CD4-positive, alpha-beta T cell (primary cell): ENCODE measurements at regions not wholly inside any gene's neighbourhood (a gene's known extent, or its start where the extent isn't known, plus 50 kb on each side); places are given as distances from the start of the nearest gene placed in this dataset.
"Not testable (repeated sequence)": the region's sequence is repeated elsewhere in the genome, so short reads cannot be mapped to it uniquely, and the experiment has no call there.

Source experiments
- ATAC-seq: fragments of 200-7000 bp; cut with Tn5 transposase; one replicate; pipeline ENCODE4 v1.10.0; 2022; ENCODE audit warnings: mild to moderate bottlenecking; ENCODE audit not compliant: poor library complexity
- CTCF ChIA-PET: fragments of 350-600 bp; sonication (Branson Sonifier 250); formaldehyde crosslinking; loops from one replicate; lab custom pipeline; 2021; ENCODE audit warnings: antibody characterized with exemption, inconsistent platforms; lab: Charles Lee
- POLR2A ChIA-PET: fragments of 350-600 bp; sonication (Branson Sonifier 250); formaldehyde crosslinking; loops from one replicate; lab custom pipeline; 2021; ENCODE audit warnings: antibody characterized with exemption, inconsistent platforms; lab: Charles Lee
- DNase-seq, 14 experiments: peaks; one replicate each; pipeline ENCODE4 v3.0.0-alpha.2; 2013 to 2020; ENCODE audit warnings: mixed read lengths in 2 of 14
- H3K27ac ChIP-seq, 2 donors: one replicate each; pipeline versions ENCODE4 v1.5.1 to v1.7.0; 2013; ENCODE audit warnings: low read length in 2 of 2, low read depth in 1 of 2, mild to moderate bottlenecking in 1 of 2
- H3K27me3 ChIP-seq, 2 experiments: 1 replicate in 1 of 2; 2 replicates in 1 of 2; pipeline versions ENCODE4 v1.6.1 to v1.7.0; 2013; ENCODE audit warnings: low read length in 2 of 2, control low read depth in 1 of 2, mild to moderate bottlenecking in 1 of 2, moderate library complexity in 1 of 2; ENCODE audit not compliant: insufficient read depth in 2 of 2, control insufficient read depth in 1 of 2
- H3K36me3 ChIP-seq: one replicate; pipeline ENCODE4 v1.6.1; 2013; ENCODE audit warnings: low read length, control low read depth; ENCODE audit not compliant: insufficient read depth
- H3K4me1 ChIP-seq: one replicate; pipeline ENCODE4 v1.6.1; 2013; ENCODE audit warnings: low read length, control low read depth; ENCODE audit not compliant: insufficient read depth
- H3K4me3 ChIP-seq: one replicate; pipeline ENCODE4 v1.5.1; 2013; ENCODE audit warnings: mild to moderate bottlenecking, low read length, moderate library complexity
- H3K9me3 ChIP-seq, 2 experiments: 1 replicate in 1 of 2; 2 replicates in 1 of 2; pipeline versions ENCODE4 v1.6.1 to v1.7.0; 2013; ENCODE audit warnings: low read length in 2 of 2, mild to moderate bottlenecking in 2 of 2, control low read depth in 1 of 2, moderate library complexity in 1 of 2; ENCODE audit not compliant: control insufficient read depth in 1 of 2, insufficient read depth in 1 of 2
- H3K27ac Mint-ChIP-seq: one replicate; pipeline ENCODE4 v1.8.0; 2020; ENCODE audit warnings: mixed read lengths
- H3K27me3 Mint-ChIP-seq: one replicate; pipeline ENCODE4 v1.8.0; 2021; ENCODE audit warnings: mixed read lengths
- H3K36me3 Mint-ChIP-seq: one replicate; pipeline ENCODE4 v1.8.0; 2021; ENCODE audit warnings: low read depth, mixed read lengths
- H3K4me1 Mint-ChIP-seq: one replicate; pipeline ENCODE4 v1.8.0; 2021; ENCODE audit warnings: low read depth, mixed read lengths
- H3K4me3 Mint-ChIP-seq: one replicate; pipeline ENCODE4 v1.8.0; 2020; ENCODE audit warnings: mild to moderate bottlenecking, mixed read lengths
- H3K9me3 Mint-ChIP-seq: one replicate; pipeline ENCODE4 v1.8.0; 2020; ENCODE audit warnings: mixed read lengths
- intact Hi-C, 2 experiments: fragments of 100-400 bp; cut with DNase I in 1 of 2; cut with micrococcal nuclease in 1 of 2; formaldehyde crosslinking; loops; one replicate each; pipeline versions ENCODE4 v1.15.1 to v1.9.0; 2023 to 2025; cut with DNase I, micrococcal nuclease

GRCh38 chr21:5251162-5251561 is 5270.2 kb upstream of the TPTE start:
- H3K27me3 ChIP-seq, H3K27me3 Mint-ChIP-seq, DNase-seq, H3K4me1 ChIP-seq, H3K27ac ChIP-seq, H3K36me3 Mint-ChIP-seq, H3K4me1 Mint-ChIP-seq, ATAC-seq, H3K27ac Mint-ChIP-seq, H3K9me3 ChIP-seq, intact Hi-C loops, H3K4me3 Mint-ChIP-seq, H3K4me3 ChIP-seq, H3K36me3 ChIP-seq, CTCF ChIA-PET, POLR2A ChIA-PET: not testable (repeated sequence)
- peaks cover 29% of the 10 kb centered on the region for H3K9me3 Mint-ChIP-seq

- H3K27ac ChIP-seq, result not testable (repeated sequence)
These were observed 5269.5 kb upstream of the TPTE start for GRCh38 chr21:5251866-5252265.

More at GRCh38 chr21:5251866-5252265, 5269.5 kb upstream of the TPTE start:
- ATAC-seq, H3K27ac Mint-ChIP-seq, POLR2A ChIA-PET, H3K27me3 ChIP-seq, H3K4me3 Mint-ChIP-seq, H3K4me1 ChIP-seq, H3K4me3 ChIP-seq, H3K4me1 Mint-ChIP-seq, H3K36me3 ChIP-seq, CTCF ChIA-PET, H3K9me3 ChIP-seq, H3K36me3 Mint-ChIP-seq, H3K27me3 Mint-ChIP-seq, intact Hi-C loops, DNase-seq: not testable (repeated sequence)
- peaks cover 23% of the 10 kb centered on the region for H3K9me3 Mint-ChIP-seq
